ENCODE measurements at regions not wholly inside any gene's neighbourhood (a gene's known extent, or its start where the extent isn't known, plus 50 kb on each side); places are given as distances from the start of the nearest gene placed in this dataset.

DNA sequence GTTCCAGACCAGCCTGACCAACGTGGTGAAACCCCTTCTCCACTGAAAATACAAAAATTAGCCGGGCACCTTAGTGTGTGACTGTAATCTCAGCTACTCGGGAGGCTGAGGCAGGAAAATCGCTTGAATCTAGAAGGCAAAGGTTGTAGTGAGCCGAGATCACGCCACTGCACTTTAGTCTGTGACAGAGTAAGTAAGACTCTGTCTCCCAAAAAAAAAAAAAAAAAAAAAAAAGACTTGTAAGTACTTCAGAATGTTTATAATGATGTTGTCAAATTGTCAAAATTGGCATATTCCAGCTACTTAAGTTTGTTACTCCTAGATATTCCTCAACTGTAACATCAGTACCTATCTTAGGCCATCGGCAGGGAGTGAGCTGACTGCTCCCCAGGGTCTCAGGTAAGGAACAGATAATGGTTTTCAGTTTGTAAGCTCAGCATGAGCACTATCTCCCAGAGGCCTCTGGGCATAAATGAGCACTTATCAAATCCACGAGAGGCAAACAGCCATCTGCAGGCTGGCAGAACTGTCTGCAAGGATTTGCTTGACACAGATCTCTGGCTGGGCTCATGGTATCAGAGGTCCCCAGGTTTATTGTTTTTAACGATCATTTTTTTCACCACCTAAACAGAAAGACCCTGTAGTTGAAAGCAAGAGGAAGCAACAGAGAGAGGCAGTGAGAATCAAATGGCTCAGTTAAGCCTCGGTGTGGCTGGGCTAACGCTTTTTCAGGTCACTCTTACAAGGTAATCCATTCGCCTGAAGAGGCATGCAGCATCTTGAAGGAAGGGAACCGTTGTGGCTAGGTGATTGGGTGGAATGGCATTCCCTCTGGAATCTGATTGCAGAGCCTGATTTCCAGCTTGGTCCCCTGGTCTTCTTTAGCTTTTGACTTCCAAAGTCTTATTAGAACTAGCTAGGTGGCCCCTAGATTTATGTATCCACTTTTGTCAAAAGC lies 115.9 kb downstream of the LY86 start:
- no peak for DNase-seq

DNA sequence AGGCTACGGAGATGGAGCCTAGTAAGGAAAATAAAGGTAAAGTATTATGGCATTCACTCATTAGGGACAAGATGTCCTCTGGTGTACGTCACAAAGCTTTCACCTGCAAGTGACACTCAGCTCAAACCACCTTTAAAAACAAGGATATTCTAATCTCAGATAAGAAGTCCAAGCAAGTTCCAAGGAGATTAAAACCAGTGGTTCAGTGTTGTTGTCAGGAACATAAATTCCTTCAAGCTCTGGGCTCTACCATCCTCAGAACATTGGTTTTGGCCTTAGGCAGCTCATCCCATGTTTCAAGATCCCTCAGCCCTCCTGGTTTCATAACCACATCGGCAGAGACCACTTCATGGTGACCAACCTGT lies 116.5 kb downstream of the LY86 start:
- DNase-seq, result no peak

DNA sequence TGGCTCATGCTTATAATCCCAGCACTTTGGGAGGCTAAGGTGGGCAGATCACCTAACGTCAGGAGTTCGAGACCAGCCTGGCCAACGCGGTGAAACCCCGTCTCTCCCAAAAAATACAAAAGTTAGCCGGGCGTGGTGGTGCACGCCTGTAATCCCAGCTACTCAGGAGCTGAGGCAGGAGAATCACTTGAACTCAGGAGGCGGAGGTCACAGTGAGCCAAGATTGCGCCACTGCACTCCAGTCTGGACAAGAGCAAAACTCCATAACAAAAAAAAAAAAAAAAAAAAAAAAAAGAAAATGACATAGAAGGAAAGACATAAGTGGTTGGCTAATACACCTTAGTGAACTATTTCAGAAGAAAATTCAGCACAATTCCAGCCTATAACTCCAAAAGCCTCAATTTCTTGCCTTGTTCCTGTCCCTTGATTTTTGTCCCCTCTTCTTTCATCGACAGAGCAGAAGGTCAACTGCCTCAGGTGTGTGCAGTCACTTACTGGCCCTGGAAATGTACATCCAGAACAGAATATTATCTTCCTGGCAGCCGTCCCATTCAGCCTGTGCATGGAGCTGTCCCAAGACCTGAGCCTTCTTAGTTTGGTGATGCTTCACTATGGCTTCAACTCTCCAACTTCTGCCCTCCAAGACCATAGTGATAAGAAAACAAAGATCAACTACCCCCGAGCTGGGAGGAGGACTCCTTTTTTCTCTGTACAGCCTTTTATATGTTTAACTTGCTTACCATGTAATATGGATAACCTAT lies 117.6 kb downstream of the LY86 start:
- DNase-seq, result no peak

DNA sequence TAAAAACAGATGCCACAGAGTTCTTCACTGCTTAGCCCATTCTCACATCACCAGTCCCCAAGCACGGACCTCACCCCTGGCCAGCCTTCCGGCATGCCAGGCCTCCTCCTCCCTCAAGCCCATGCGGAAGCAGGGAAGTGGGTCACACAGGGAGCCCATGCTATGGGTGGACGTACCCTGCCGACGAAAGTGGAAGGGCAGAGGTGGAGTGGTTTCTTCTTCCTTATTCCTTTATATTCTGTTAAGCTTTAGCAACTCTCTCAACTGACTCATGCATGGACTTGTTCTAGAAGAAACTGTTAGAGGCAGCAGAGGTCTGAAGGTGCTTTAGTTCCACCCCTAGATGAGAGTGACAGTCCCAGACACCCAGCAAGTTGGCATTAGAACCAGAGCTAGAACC lies 118.6 kb downstream of the LY86 start:
- peak; percentile 80 to 85 for DNase-seq

DNA sequence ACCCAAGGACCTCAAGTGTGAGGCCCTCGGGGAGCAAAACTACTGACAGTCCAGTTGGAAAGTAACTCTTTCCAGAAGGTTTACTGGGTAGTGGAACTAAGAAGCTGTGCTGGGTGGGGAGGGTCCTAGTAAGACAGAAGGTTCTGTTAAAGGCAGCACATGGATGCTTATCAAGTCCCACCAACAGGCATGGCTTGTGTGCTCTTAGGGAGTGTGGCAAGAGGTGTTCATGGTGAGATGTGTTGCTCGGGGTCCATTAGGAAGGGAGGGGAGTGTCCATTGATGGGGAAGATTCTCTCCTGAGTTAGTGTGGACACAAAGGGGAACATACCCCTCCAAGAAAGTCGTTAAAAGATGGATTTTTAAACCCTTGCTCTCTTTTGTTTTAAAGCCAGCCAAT lies 120.6 kb downstream of the LY86 start:
- no peak for DNase-seq

DNA sequence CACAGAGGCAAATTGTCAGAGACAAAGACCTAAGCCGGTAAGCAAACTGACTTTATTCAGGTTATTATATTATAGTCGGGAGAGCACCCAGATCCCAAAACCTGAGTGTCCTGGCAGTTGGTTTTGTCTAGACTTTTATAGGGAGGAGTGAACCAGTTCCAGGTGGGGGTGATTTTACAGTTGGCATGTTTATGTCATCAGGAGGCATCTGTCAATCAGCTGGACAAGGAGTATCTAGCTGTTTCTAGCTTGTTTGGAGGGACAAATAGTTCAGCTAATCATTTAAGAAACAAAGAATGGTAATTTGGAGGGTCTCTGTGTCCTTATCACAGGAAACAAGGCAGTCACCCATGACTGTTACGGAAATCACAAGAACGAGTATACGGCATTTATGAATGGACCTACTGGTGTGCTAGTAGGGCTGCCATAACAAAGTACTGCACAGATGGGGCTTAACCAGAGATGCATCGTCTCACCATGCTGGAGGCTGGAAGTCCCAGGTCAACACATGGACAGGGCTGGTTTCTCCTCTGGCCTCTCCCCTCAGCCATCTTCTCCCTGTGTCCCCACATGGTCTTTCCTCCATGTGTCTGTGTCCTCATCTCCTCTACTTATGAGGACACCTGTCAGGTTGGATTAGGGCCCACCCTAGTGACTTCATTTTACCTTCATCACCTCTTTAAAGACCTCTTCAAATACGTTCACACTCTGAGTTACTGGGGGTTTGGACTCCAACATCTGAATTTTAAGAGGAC lies 122.7 kb downstream of the LY86 start:
- no peak for DNase-seq

DNA sequence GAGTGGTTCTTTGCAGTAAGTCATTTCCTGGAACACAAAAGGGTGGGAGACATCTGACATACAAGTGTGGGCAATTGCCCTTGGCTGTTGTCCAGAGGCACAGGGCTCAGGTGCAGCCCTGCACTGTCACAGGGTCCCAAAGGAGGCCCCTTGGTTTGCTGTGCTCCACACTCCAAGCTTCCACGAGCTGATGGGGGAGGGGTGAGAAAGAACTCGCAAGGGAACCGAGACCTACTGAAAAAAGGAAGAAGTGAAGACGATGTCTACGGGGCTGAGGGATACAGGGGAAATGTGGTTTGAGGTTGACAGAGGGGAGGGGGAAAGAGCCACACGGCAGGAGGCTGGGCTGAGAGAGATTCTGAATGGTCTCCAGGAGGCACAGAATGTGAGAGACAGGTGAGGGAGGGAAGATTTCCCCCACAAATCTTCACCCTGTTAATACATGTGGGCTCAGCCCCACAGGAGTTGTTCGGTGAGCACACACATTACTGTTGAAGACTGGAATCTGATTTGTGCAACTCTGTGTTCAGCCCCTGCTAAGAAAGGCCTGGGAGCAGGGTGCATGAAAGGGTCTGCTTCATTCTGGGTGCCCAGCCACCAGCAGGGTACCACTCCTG lies 123.4 kb downstream of the LY86 start:
- DNase-seq, result peak; percentile 43 to 57

DNA sequence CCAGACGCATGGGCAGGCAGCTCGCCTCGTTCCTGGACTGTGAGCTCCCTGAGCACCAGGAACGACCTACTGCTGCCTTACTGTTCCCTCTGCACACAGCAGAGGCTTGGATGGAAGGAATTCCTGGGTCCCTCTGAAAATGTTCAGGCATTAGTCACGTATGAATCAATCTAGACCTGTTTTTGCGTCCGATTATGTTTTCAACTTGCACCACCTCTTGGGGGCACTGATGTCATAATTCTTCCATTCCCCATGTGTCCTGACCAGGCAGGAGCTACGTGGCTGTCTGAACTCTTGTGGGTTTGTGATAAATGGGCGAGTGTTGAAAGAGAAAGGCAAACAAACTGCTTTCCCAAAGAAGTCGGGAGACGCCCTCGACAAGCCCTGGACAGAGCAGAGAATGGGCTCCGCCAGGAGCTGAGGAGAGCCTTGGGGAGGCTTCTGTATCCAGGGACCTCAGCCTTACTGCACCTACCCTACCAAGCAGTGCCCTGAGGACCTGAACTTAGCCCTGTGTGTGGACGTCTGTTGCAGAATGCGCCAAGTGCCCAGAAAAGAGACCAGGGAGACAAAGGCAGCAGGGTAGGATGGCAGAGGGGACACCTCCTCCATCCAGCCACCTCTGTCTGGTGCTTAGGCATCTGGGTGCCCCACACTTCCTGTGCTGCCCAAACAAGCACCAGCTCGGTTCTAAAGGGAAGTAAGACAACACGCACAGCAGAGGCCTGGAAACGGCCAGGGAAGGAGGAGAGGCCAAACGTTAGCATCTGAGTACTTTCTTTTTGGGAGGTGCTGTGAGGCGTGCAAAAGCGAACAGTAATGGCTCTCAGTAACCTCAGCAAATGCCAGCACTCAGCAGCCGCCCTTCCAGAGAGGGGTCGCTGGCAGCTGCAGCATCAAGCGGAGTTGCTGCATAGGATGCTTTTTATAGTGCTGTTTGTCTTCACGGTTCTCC lies 124.2 kb downstream of the LY86 start:
- DNase-seq, result peak; percentile 67 to 68

DNA sequence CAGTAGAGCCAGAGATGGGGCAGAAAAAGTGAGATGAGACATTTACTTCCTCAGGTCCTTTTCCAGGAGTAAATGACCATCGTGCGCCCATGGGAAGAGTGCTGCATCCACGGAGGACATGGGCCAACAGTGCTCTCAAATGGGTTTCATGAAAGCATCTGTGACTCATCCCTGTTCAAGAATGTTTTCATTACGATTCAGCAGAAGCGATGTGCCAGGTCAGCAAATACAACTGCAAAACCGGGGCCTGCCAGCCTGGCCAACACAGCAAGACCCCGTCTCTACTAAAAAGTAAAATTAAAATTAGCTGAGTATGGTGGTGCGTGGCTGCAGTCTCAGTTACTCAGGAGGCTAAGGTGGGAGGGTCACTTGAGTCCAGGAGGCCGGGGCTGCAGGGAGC lies 125.1 kb downstream of the LY86 start:
- DNase-seq, result no peak

DNA sequence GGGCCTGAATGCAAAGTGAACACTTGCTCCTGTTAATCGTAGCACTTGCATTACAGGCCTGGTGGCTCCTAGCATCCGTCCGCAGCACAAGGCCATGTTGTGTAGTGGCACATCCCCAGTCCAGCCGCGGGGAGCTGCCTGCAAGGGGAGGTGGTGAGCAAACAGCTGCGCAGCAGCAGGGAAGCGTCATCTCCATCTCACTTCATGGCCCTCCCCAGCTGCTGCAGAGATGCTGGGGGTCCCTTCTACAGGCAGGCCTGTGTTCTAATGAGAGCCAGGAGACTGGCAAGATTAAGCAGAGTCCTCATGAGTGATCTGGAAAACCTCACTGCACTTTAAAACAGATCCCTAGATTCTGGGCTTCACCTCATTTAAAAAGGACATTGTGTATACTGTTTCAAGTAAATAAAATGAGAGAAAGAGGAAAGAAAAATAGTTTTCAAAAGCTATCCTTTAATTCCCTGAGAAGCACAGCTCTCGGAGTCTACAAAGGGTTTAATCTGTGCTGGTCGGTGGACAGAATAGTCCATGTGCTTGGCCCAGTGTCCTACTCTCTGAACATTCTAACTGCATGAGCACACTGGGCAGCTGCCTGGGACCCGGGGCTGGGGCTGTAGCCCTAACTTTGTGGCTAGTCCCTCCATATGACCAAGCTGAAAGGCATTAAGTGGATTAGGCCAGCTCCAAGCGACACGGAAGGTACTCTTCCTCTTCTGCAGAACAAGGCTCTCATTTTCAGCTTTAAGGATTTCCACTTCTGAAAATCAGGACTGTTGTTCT lies 125.8 kb downstream of the LY86 start:
- DNase-seq, result no peak

DNA sequence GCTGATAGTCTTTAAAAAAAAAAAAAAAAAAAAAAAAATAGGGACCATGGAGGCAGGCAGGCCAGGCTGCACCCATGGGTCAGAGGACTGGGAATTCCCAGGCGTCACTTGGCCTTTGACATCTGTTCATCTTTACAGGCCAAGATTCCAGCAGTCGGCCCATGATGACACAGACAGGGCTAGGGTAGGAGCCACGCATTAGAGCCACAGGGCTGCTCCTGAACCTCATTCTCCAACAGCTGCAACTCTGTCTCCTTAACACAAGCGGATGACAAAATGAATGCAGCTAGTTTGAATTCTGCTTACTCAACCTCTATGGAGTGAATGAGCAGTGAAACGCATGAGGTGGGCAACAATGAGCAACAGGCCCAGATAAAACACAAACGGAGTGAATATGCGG lies 126.4 kb downstream of the LY86 start:
- no peak for DNase-seq

DNA sequence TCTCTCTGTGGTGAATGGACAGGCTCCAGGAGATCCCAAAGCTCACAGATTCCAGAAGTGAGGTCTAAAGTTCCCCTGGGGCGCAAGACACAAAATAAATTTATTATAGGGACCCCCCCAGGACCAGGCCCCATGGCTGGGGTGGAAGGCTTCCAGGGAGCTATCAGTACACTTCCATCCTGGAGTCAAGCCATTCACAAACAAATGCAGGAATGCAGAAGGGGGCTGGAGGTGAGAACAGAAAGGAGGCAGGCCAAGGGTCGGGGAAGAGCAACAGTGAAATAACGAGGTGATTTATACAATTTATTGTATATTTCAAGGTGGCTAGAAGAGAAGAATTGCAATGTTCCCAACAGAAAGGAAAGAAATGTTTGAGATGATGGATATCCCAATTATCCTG lies 126.9 kb downstream of the LY86 start:
- no peak for DNase-seq

DNA sequence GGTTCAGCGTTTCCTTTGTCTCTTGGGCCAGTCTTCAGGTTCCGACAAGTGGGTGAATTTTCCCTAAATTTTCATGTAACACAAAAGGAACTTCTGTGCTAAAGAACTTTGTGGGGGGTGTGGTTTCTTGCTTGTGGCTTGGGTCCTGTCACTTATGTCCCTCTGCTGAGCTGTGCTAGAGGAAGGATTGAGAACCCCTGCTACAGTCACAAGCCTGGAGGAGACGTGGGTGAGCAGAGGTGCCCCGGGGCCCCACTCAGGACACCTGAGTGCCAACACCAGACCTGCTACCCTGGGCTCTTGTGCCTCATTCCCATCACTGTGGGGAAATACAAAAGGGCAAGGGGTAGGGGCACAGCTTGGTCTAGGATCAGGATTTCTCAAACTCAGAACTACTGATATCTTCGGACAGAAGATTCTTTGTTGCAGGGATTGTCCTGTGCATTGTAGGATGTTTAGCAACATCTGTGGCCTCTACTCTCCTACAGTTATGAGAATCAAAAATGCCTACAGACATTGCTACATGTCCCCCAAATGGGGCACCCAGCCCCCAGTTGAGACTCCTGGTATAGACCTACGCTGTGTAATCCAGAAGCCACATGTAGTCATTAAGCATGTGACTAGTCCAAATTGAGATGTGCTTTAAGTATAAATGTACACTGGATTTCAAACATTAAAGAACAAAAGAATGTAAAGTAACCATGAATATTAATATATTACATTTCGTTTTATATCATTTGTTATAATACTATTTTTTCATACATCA lies 128.7 kb downstream of the LY86 start:
- DNase-seq, result peak; percentile 49 to 69

DNA sequence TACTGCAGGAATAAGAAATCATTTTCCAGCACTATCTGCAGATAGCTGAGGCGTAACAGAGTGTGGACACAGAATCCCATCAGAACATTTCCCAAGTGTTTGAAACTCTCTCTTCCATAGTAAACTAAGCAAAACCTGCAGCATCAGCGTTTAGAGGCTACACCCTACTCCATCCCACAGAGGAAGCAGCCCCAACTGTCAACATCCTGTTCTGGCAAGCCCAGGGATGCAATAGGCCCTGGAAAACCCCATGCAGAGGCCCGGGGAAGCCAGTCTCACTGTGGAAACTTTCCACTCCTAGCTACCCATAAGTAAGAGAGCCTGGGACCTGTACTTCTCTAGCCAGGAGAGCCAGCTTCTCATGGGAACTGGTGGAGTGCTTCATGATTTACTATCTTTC lies 129.4 kb downstream of the LY86 start:
- peak; percentile 87 to 91 for DNase-seq

DNA sequence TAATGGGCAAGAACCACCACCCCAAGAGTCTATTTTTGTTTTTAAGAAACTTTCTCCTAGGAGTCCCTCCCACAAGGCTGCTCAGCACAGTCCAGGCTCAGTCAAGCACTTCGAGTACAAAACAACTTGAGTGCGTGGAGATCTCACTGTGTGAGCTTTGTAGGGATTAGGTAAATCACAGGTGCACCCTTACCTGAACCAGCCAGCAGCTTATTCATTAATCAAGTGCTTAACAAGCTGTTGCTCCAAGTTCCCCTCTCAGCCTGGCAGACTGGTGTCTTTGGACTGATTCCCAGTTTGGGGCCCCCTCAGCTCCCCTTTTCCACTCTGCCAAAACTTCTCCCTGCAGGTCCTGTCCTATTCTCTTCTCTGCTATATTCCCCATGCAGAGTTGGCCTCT lies 133.1 kb downstream of the LY86 start:
- no peak for DNase-seq

DNA sequence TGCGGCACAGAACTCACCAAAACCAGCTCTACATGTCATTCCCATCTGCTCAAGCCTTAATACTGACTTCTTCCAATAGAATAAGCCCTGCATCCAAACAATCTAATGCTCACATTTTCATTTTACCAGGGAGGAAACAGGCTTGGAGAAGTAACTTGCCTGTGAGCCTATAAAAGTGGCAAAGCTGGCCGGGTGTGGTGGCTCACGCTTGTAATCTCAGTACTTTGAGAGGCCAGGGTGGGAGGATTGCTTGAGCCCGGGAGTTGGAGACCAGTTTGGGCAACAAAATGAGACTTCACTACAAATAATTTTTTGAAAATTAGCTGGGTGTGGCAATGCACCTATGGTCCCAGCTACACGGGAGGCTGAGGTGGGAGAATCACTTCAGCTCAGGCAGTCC lies 133.7 kb downstream of the LY86 start:
- DNase-seq, result no peak

DNA sequence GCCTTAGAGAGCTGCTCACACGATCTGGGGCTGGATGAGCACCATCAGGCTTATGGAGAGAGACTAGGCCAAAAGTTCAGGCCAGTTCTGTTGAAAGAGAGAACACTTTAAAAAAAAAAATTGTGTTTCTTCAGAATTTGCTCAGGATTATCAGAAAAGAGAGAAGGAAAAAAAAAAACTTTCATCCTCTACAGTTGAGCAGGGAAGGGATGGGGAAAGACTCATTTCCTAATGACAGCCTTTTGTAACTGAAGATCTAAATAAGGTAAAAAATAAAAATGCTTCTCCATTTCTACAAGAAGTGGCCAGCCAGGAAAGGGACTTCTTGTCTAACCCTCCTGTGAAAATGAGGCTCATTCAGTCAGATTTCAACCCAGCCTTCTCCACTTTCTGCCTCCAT lies 134.8 kb downstream of the LY86 start:
- peak; percentile 61 to 91 for DNase-seq

DNA sequence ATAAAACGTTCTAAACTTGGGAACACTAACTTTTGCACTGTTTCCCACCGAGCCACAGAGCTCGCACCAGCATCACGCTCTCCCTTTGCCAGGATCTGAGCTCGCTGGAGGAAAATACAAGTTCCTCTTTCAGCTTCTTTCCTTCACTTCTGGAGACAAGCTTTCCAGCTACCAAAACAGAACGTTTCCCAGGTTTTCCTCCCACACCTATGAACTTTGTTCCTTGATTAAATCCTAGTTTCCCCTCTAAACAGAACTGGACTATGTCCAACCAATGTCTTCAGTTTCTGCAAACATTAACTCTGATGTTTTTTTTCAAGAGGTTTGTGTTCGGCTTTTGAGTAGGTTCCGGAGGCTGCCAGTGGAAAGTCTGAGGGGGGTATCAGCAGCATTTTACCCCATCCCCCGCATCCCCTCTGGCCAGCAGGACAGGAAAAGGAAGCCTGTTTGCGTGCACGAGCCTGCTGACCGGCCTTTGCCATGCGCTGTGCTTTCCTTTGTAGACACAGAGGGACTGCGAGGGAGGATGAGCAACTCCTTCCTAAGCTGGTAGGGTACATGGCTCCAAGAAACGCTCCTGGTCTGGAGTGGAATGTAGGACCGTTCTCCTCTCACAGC lies 135.5 kb downstream of the LY86 start:
- peak; percentile 62 to 85 for DNase-seq

All from inflammatory macrophage (primary cell).